GM23248 (cell line): ENCODE measurements at regions not wholly inside any gene's neighbourhood (a gene's known extent, or its start where the extent isn't known, plus 50 kb on each side); places are given as distances from the start of the nearest gene placed in this dataset.

ENCODE experiments used
- EZH2 ChIP-seq: fragments of 200-600 bp; sonication (generic); IDR thresholded peaks from 2 replicates; pipeline ENCODE4 v1.6.1; 2018; ENCODE audit warnings: antibody characterized with exemption, mild to moderate bottlenecking; ENCODE audit not compliant: insufficient read depth, poor library complexity, severe bottlenecking
- EZH2phosphoT487 ChIP-seq: fragments of 200-600 bp; sonication (generic); IDR thresholded peaks from 2 replicates; pipeline ENCODE4 v1.6.1; 2018; ENCODE audit warnings: antibody characterized with exemption, moderate library complexity, mild to moderate bottlenecking, low read depth; ENCODE audit not compliant: insufficient read depth

DNA sequence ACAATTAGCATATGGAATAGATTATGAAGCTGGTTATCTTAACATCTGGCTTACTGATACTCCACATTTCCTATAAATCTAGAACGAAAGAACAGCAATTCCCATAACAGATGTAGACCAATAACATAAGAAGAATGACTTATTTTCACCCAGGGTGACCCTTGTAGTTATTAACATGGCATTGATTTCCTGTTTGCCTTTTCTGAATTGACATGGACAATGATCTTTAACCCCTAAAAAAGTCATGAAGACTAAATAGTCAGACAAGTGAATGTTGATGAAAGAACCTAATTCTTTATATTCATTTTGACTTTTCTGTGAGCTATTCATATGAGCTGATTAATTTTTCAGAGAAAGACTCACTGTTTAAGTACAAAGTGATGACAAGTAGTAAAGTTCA lies 175.3 kb upstream of the CD180 start:
- no peak for TF ChIP-seq EZH2
- TF ChIP-seq EZH2phosphoT487: no peak
